ENCODE measurements at regions not wholly inside any gene's neighbourhood (a gene's known extent, or its start where the extent isn't known, plus 50 kb on each side); places are given as distances from the start of the nearest gene placed in this dataset.

GRCh38 chr1:96522927-96523326 is 198.7 kb upstream of the PTBP2 start:
- TF ChIP-seq CTCF (IDR thresholded peaks at IDR 0.05), result no peak
- TF ChIP-seq POLR2A (IDR thresholded peaks at IDR 0.05), result no peak
